H1 (cell line): ENCODE measurements at regions not wholly inside any gene's neighbourhood (a gene's known extent, or its start where the extent isn't known, plus 50 kb on each side); places are given as distances from the start of the nearest gene placed in this dataset.

Experiments
- NRF1 ChIP-seq: IDR thresholded peaks from 2 replicates; pipeline ENCODE4 v1.6.1; 2011; ENCODE audit warnings: mild to moderate bottlenecking, low read depth, low read length, improper control_type of control experiment
- RAD21 ChIP-seq, 2 experiments: IDR thresholded peaks in 1 of 2; conservative IDR thresholded peaks in 1 of 2; 2 replicates each; pipeline ENCODE4 v1.6.1; 2011; ENCODE audit warnings: low read depth in 2 of 2, low read length in 2 of 2, improper control_type of control experiment in 1 of 2, inconsistent platforms in 1 of 2, mild to moderate bottlenecking in 1 of 2, moderate library complexity in 1 of 2
- RBBP5 ChIP-seq: IDR thresholded peaks from 2 replicates; pipeline ENCODE4 v1.7.1; 2012; ENCODE audit warnings: low read depth, mild to moderate bottlenecking, inconsistent platforms, low read length, moderate library complexity, borderline replicate concordance
- SAP30 ChIP-seq: fragments of 300-600 bp; sonication (generic); IDR thresholded peaks from 2 replicates; pipeline ENCODE4 v1.7.1; 2012; ENCODE audit warnings: low read length, moderate library complexity, mild to moderate bottlenecking, inconsistent platforms; ENCODE audit not compliant: insufficient read depth, insufficient replicate concordance
- SIRT6 ChIP-seq: IDR thresholded peaks from one replicate; pipeline ENCODE4 v1.7.1; 2012; ENCODE audit warnings: low read length, inconsistent platforms
- TAF1 ChIP-seq: IDR thresholded peaks from 2 replicates; pipeline ENCODE4 v1.6.1; 2011; ENCODE audit warnings: mild to moderate bottlenecking, low read depth, low read length
- ZNF274 ChIP-seq: IDR thresholded peaks from 2 replicates; pipeline ENCODE4 v1.7.0; 2012; ENCODE audit warnings: low read length, borderline replicate concordance; ENCODE audit errors: extremely low read depth
- TF ChIP-seq, protein P1 (sequence below): IDR thresholded peaks from 2 replicates; pipeline ENCODE4 v1.6.1; 2011; ENCODE audit warnings: low read length, improper control_type of control experiment

DNA sequence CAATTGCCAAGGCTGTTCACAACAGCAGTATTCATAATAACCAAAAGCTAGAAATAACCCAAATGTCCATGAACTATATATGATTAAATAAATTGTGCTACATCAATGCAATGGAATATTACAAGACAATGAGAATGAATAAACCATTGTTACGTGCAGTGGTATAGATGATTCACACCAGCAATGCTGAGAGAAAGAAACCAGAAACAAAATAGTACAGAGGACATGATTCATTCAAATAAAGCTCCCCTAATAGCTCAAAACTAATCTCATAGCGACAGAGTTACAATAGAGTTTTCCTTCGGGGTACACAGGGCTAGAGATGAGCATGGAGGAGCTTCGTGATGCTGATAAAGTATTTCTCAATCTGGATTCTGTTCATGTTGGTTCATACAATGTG is 148.1 kb upstream of the SPANXN1 start (continued):
- TF ChIP-seq RAD21 (IDR thresholded peaks at IDR 0.05 in 1 of 2, conservative IDR thresholded peaks at IDR 0.05 in 1 of 2; ENCODE audit: low read depth in 2 of 2, low read length in 2 of 2) (no peak), ZNF274 (no peak), NRF1 (no peak), SIRT6 (no peak), RBBP5 (no peak), TAF1 (no peak), SAP30 (no peak)
- TF ChIP-seq, protein P1, sequence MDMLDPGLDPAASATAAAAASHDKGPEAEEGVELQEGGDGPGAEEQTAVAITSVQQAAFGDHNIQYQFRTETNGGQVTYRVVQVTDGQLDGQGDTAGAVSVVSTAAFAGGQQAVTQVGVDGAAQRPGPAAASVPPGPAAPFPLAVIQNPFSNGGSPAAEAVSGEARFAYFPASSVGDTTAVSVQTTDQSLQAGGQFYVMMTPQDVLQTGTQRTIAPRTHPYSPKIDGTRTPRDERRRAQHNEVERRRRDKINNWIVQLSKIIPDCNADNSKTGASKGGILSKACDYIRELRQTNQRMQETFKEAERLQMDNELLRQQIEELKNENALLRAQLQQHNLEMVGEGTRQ = no peak
